CD4-positive, alpha-beta T cell treated with Interleukin-12 subunit alpha and Interleukin-12 subunit beta, for 1 hour (primary cell): ENCODE measurements at regions not wholly inside any gene's neighbourhood (a gene's known extent, or its start where the extent isn't known, plus 50 kb on each side); places are given as distances from the start of the nearest gene placed in this dataset.

Experiments
- DNase-seq: peaks from one replicate; pipeline ENCODE4 v3.0.0-alpha.2; 2020

DNA sequence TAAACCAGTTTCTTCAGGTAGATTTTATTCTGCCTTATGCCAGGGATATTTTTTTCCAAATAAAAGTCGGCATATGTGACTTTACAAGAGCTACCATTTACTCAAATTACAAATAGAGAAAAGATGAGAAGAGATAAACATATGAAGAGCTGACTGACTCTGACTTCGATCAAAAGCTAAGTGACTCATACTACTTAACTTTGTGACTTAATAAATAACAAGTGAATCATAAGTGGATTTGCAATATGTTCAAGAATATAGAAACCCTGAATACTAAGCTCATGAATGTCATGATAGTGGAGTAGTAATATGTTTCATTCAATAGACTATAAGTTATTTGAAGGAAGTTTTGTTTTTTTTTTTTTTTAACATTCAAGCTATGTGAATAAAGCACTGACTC, 130.5 kb upstream of the ANO3 start:
- DNase-seq, result no peak

DNA sequence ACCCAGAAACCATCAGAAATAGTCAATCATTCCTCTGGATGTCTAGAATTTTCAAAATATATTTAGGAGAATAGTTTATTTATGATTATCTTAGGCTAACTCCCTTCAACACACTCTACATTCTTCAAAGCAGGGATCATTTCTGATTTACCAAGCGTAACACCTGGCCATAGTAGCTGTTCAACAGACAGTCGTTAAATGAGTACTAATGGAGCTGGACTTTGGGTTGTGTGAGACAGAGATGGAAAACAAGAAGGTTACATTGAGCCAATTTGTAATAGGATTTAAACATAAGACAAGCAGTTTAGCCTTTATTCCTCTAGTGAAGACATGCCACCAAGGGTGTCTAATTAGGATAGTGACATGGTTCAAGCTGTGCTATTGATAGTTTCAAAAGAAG, 129.2 kb upstream of the ANO3 start:
- DNase-seq, result no peak

DNA sequence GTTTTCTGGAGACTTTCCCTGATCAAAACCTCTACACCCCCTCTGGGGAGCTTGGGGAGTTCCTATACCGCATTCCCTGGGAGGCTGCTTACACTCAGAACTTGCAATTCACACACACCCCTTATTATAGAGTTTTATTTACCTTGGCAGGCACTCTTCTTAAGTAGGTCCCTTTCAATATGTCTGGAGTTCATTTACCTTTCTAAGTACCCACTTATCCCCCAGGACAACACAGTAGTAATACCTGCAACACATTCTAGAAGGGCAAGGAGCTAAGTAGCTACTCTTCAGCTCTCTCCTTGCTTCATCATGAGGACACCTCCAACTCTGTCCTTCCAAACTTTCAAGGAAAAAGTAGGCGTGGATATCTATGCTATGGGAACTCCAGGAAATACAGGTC, 127.8 kb upstream of the ANO3 start:
- DNase-seq, result no peak

DNA sequence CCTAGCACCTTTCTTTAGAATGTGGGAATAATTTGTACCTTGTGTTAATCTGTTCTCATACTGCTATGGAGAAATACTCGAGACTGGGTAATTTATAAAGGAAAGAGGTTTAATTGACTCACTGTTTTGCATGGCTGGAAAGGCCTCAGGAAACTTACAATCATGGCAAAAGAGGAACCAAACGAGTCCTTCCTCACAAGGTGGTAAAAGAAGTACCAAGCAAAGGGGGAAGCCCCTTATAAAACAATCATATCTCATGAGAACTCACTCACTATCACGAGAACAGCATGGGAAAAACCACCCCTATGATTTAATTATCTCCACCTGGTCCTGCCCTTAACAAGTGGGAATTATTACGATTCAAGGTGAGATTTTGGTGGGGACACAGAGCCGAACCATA, 127.1 kb upstream of the ANO3 start:
- no peak for DNase-seq

DNA sequence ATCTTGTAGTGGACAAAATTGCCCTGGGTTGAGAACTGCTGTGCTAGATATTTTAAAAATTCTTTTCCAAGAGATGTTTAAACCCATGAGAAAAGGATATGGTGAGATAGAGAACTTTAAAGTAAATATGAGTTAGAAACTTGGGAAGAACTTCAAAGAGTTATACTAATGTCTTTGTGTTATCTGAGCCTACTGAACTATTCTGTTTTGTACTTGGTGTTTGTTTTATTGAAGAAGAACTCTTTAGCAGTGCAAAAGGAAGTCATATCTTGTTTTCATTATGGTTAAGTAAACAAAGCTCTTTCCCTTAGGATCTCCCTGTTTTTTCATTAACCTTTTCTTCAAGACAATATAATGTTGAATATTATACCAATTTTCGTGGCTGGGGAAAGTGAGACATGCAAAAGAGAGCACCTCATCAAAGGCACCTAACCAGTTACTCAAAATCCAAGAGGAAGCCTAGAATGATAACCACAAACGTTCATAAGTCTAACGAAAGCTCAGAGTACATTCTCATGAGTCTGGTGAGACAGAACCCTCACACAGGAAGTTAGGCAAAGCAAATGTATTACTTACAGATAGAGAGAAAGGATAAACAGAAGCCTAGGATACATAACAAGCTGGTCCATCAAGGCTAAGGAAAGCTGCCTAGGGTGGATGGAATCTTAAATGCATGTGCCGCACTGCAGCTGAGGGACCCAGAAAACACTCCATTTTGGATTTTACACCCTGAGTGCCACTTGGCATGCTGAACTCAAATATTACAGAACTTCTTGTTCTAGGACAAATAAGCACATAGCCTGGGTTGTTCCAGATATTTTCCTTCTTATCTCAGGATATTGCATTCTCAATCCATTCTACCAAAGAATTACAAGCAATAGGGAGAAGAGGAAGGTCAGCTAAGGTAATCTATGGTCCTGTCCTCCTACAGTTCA, 112.5 kb upstream of the ANO3 start:
- DNase-seq, result no peak

DNA sequence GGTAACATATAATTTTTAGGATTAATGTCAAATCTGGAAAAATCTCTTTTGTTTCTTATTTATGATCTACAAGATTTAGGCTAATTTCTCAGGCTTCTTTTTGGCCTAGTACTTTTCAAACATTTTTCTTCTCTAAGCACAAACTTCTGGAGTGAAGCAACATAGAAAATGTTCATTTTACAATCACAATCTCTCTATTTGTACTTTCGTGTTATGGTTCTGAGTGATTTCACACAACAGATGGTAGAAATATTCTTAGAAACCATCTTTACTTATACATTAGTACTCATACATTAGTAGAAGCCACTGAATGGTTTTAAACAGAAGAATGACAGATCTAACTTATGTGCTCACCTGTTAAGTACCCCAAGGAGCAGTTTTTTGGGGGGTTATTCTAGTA, 106.3 kb upstream of the ANO3 start:
- DNase-seq, result no peak

DNA sequence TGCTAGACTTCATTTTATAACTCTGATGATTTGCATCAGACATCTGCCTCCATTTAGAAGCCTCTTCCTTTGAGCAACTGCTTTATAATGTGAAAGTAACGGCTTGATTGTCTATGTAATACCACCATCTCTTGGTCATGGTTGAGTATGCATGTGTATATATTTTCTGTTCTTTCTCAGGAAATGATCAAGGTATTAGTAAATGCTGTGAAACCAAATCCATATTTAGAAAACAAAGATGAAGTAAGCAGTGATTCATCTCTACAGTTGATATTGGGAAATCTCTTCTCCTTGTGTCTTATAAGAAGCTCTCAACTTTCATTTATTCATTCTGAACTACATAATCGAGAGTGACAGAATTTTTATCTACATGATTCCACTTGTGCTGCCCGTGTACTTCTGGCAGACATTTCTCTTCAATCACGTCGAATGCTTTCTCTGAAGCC, 104.6 kb upstream of the ANO3 start:
- DNase-seq, result no peak

DNA sequence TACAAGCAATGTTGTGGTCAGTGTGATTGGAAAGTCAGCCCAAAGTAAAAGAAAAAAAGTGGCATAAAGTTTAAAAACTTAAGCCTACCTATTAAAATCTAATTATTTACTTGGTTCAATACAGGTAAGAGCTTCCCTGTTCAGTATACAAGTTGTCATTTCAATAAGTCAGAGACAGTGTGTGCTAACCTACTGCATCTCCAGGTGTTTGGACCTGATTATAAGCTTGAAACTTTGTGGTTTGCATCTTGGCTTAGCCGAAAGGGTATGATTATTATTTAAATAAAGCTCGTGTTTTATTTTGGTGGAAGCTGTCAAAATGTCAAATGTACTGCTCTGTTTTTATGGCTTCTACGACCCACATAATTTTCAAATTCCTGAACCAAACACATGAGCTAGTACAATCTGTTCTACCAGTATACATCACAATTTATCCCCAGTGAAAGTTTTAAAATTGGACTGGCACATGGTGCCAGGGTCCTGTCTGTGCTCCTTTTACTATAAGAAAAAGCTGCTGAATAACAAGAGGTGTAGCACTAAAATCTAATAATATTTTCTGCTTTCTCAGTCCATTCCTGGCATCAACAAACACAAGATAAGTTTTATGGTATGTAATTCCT, 103.9 kb upstream of the ANO3 start:
- no peak for DNase-seq

DNA sequence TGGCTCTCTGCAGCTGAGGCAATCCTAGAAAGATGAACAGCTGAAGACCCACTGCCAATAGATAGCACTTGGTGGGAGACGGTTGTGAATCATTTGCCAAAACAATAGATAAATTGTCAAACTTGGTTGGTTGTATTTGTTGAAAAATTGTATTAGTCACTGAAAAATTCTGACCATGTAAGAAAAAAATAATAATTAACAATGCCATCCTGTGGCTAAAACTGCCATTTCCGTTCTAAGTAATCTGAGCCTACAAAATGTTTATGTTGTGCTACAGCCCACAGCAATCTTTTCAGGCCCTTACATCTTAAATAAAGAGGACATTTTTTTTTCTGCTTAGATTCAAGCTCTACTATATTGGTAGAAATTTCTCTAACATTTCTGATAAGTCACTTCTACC, 103.2 kb upstream of the ANO3 start:
- no peak for DNase-seq

DNA sequence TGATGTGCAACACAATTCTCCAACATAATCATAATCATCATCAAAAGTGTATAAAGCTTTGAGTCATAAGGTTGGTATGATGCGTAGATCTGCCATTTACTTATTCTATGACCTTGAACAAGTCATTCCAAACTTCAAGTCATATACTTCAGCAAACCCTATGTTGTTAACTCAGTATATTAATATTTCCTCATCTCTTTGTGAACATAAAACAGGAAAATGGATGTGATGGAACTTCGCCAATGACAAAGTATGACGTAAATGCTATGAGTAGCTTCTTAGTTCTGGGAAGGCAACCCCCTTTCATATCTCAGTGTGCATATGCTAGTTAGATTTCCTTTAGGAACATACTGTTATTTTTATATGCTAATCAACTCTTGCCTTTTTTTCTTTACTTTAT, 102.7 kb upstream of the ANO3 start:
- no peak for DNase-seq

DNA sequence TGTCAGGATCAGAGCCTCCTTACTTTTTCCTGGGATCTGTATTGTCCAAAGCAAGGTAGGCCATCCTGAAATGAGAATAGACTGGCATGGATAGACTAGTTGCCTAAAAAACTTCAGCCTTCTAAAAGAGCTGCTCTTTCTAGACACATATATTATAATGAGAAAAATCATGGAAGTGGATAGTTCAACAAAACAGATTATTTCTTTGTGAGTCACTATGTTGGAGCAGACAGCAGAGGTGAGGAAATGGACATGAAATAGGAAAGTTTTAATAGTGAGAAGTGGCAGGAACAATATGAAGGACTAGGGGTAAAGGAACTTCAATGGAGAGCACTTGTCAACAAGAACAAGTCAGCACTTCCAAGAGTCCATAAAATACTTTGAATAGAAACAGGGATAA, 101.9 kb upstream of the ANO3 start:
- DNase-seq, result no peak

DNA sequence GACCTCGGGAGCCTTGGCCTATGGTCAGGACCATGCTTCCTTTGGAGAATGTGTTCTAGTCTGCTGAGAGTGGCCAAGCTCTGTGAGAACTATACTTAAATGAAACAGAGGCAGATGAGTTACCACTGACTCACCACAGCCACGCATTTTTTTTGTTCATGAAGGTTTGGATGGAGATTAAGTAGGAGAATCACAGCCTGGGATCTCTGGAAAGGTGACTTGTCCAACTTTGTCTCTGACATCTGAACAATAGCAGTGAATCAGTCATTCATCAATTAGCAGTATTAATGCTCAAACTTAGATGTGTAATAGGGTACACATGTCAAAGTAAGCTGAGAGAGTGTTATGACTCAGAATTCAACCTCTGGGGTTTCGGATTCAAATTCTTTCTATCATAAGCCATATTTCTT, 100.7 kb upstream of the ANO3 start:
- DNase-seq, result no peak

DNA sequence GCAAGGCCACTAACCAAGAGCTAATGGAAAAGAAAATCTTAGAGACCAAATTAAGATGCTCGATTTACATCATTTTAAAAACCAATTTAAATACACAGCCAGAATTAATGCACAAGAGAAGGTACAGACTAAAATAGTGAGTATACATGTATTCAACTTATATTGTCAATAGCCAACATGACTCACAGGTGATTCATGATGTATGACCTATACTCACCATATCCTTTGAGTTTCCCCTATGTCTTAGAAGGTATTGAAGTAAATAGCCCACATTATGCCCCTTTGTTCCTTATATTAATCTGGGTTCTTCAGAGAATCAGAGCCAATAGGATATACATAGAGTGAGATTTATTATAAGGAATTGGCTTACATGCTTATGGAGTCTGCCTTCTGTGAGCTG, 97.5 kb upstream of the ANO3 start:
- no peak for DNase-seq

DNA sequence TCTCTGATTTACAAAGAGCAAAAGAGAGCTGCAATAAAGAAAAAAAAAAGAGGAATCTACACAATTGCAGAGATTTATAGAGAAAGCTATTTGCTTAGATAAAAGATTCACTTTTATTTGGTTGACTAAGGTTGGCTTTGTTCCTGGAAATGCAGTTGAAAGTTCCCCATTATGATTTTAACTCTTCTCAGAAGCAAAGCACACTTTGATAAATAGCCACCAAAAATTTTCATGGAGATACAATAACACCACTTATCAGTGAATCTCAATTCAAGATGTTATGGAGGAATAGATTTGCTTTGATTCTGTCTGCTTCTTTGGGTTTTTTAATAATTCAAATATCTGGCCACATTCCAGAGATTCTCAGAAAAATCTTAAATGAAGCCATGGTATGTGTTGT, 88.5 kb upstream of the ANO3 start:
- DNase-seq, result no peak

DNA sequence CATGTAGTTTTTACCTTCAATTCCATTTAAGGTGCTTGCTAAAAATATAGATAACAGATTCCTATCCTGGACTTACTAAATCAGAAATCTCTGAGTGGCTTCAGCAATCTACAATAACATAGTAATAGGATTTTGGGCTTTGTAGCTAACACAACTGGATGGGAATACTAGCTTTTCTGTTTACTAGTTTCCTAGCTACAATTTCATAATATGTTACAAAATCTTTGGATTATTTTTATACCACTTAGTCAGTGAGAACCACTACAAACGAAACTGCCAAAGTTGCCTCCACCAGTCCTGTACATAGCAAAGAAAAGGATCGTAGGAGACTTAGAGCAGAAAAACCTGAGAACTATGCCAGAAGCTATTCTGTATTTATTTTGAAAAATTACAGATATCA, 87.7 kb upstream of the ANO3 start:
- no peak for DNase-seq

DNA sequence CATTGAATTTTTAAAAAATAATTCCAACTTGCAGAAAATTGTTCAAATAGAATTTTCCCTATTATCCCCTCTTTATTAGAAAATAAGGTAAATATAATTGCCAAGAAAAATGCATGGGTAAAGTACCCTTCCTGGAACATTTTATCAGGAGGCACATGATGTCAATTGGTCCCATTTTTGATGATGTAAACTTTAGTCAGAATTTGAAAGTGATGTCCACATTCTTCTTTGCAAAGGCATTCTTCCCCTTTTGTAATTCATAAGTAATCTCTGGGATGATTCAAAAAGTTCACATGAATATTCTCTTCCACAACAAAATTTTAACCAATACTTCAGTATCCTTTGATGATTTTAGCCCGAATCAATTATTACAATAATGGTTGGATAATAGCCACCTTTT, 86.9 kb upstream of the ANO3 start:
- no peak for DNase-seq

DNA sequence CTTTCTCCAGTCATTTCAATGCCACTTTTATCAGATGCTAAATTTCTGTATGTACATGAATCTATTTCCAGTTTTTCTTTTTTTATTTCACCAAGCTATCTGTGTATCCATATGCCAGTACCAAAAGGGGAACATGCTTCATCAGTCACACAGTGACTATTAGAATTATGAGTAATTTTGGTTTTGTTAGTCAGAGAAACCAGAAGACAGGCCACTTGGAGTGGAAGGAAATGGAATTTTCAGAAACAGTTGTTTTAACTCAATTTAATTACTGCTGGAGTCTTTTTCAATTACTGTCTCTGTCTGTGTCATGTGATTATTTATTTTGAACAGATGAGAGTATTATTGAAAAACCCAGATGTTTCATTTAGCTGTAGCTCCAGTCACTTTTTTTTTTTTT, 84.6 kb upstream of the ANO3 start:
- no peak for DNase-seq

DNA sequence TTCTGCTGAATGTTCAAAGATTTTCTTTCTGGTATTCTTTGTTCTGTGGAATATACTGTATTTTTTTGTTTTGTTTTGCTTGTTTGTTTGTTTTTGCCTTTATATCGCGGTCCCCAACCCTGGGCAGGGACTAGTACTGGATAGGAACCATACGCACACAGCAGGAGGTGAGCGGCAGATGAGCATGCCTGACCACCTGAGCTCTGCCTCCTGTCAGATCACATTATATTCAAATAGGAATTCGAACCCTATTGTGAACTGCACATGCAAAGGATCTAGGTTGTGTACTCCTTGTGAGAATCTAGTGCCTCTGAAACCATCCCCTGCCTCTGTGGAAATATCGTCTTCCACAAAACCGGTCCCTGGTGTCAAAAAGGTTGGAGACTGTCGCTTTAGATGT, 83.3 kb upstream of the ANO3 start:
- no peak for DNase-seq

DNA sequence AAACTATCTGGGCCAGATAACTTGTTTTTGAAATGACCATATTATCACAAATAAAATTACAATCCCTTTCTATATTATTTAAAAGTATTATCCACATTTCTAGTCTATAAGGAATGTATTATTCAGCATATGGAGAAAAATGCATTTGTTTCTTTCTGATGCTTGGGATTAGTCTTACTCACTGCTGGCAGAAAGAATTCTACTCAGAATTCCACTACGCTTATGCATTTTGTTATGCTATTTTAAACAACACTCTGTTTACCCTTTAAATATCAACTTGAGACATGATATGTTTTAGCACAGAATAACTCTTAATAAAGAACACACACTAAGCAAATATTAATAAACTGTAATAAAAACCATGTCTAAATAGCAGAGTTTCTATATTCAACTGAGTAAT, 77.6 kb upstream of the ANO3 start:
- DNase-seq, result no peak

DNA sequence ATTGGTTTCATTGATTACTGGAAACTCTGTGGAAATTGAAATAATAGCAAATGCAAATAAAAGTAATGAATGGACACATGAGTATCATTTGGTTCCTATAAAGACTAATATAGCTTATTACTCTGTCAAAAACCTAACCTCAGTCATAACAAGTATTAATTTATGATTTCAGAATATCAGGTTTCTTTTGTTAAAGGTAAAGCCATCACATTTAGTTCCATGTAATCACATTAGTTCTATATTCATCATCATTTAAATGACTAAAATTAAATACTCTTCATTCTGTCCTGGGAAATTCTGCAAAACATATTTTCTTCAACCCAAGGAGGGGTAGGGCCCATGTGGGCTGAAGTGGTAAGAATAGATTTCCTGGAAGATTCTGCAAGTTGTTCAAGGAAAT, 68.2 kb upstream of the ANO3 start:
- no peak for DNase-seq

DNA sequence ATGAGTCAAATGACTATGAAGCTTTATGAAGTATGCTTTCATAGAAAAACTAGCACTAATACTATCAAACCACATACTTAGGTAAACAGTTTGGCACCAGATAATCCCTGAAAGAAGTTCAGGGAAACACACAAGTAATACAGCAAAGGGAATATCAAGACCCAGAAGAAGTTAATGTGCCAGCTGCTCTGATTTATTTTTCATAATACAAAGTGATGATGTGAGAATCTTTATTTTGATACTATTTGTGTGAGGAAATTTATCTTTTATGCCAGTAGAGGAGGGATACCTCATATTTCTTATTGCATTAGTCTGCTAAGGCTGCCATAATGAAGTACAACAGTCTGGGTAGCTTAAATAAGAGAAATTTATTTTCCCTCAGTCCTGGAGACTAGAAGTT, 67.7 kb upstream of the ANO3 start:
- no peak for DNase-seq

DNA sequence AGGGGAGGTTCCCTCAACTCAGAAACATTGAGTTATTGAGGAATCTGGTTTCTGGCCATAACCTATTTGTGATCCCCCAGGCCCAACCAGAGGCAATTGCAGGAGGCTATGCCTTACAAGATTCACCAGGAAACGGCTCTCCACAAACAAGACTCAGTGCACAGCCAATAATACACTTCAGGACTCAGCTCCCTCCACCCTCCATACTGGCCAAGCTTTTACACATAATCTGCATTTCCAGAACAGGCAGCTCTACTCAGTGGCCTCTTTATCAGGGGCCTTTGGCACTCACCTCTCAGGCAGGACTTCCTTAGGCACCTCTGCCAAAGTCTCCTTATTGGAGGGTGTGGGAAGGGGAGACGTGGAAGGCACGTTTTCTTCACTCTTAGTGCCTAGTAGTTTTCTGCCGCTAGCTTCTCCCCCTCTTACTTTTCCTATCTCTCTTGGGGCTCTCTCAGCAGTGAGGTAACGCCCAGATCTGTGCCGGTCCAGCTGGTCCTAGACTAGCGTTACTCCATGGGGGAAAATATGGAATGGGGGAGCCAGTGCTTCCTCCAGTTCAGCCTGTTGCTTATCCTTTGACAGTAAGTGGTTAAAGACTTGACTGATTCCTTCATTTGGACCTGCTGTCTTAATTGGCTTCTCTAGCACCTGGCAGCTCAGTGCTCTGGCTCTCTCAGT, 62.8 kb upstream of the ANO3 start:
- no peak for DNase-seq

DNA sequence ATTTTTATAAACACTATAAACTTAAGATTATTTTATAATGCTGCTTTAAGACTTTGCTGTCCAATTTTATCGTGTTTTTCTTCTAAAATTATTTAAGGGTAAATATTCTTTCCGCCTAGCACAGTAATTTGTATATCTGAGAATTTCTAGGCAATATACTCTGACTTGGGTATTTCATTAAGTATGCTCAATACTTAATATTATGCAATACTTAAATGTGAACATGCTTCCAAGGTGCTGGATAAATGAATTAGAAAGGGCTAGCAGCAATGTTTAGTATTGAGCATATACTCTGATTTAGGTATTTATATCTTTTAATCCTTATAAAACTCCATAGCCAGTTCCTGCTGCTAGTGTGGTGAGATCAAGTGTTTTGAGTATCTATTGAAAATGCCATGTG, 60.3 kb upstream of the ANO3 start:
- DNase-seq, result no peak

DNA sequence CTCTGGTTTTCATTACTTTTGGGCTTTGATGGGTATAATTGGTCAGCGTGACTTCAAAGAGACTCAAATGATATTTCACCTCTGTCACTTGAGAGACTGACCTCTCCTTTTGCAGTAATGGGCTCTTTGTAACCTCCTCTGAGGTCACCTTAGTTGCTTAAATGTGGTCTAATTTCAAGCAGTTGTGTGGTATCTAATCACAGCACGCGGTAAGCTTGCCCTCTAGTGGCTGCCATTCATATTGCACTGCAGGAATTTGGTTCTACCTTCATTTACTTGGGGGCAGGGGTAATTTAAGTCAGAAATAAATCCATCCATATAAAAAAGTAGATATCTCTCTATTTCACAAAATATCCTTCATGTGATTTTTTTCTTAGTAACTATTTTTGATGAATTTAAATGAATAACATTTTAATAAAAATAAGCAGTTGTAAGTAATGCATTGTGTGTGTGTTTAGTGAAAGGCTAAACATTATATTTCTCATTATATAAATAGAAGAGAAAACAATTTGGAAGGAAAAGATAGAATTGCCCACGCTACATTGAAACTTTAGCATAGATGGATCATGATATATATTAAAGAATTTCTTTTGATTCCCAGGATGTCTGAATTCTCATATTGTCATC, 55.0 kb upstream of the ANO3 start:
- peak; percentile 48 for DNase-seq
